GM12878 (cell line): ENCODE measurements at regions not wholly inside any gene's neighbourhood (a gene's known extent, or its start where the extent isn't known, plus 50 kb on each side); places are given as distances from the start of the nearest gene placed in this dataset.

Source experiments
- ATAC-seq: fragments of 200-7000 bp; cut with Tn5 transposase; 3 replicates; pipeline ENCODE4 v1.9.1; 2020; ENCODE audit warnings: mild to moderate bottlenecking, moderate library complexity
- BruUV-seq: library from RNA; stranded (reverse); fragments of 400-500 nt; replicated peaks from 2 replicates; lab custom pipeline; 2021; lab: Mats Ljungman, UMichigan
- CTCF ChIA-PET: fragments of 300-600 bp; sonication (Branson Sonifier 250); formaldehyde crosslinking; extraction: SDS; loops from one replicate; lab custom pipeline; 2021; ENCODE audit warnings: inconsistent platforms; lab: Yijun Ruan, JAX
- POLR2A ChIA-PET: fragments of 350-600 bp; formaldehyde crosslinking; extraction: SDS; loops from one replicate; lab custom pipeline; 2021; ENCODE audit warnings: inconsistent platforms; lab: Charles Lee
- RAD21 ChIA-PET: fragments of 300-600 bp; sonication (Branson Sonifier 250); formaldehyde crosslinking; loops from one replicate; lab custom pipeline; 2023; ENCODE audit warnings: antibody characterized with exemption; ENCODE audit not compliant: unreplicated experiment; lab: Charles Lee
- SMC1A ChIA-PET: fragments of 300-600 bp; sonication (Branson Sonifier 250); formaldehyde crosslinking; loops from one replicate; lab custom pipeline; 2023; ENCODE audit not compliant: unreplicated experiment, uncharacterized antibody; lab: Charles Lee
- DNase-seq: peaks from one replicate; pipeline ENCODE4 v3.0.0-alpha.2; 2011; ENCODE audit warnings: low read depth, low spot score
- FAIRE-seq: peaks from 3 replicates; lab custom pipeline; 2011; peaks lifted over from hg19 to GRCh38; lab: Jason Lieb, UNC
- H2AFZ ChIP-seq: 2 replicates; pipeline ENCODE4 v1.6.0; 2011; ENCODE audit warnings: low read depth, low read length, control low read depth; ENCODE audit not compliant: control insufficient read depth
- H3K27ac ChIP-seq: 2 replicates; pipeline ENCODE4 v1.5.1; 2011; ENCODE audit warnings: control low read depth; ENCODE audit not compliant: control insufficient read depth, insufficient read depth
- H3K27me3 ChIP-seq, 2 experiments: replicated peaks in 1 of 2; 2 replicates each; pipeline versions ENCODE4 v1.6.0 to v1.6.1; 2011; ENCODE audit warnings: low read length in 1 of 2; ENCODE audit not compliant: control insufficient read depth in 2 of 2, insufficient read depth in 2 of 2
- H3K36me3 ChIP-seq, 2 experiments: 2 replicates each; pipeline ENCODE4 v1.5.1; 2011; ENCODE audit warnings: low read length in 1 of 2; ENCODE audit not compliant: control insufficient read depth in 2 of 2, insufficient read depth in 2 of 2
- H3K4me1 ChIP-seq: 2 replicates; pipeline ENCODE4 v1.6.1; 2011; ENCODE audit warnings: mild to moderate bottlenecking, low read length, moderate library complexity, mixed read lengths; ENCODE audit not compliant: control insufficient read depth, insufficient read depth
- H3K4me2 ChIP-seq: 2 replicates; pipeline ENCODE4 v1.6.0; 2011; ENCODE audit warnings: control low read depth; ENCODE audit not compliant: control insufficient read depth, insufficient read depth
- H3K4me3 ChIP-seq: fragments of 200-600 bp; sonication (generic); 2 replicates; pipeline ENCODE4 v1.5.1; 2016
- H3K79me2 ChIP-seq: 2 replicates; pipeline ENCODE4 v1.6.0; 2011; ENCODE audit warnings: low read length; ENCODE audit not compliant: control insufficient read depth, insufficient read depth
- H3K9ac ChIP-seq: 2 replicates; pipeline ENCODE4 v1.8.0; 2011; ENCODE audit warnings: low read length, control low read depth, mixed read lengths; ENCODE audit not compliant: control insufficient read depth, insufficient read depth
- H3K9me3 ChIP-seq: replicated peaks from 3 replicates; pipeline ENCODE4 v1.5.1; 2011; ENCODE audit warnings: mild to moderate bottlenecking, low read length; ENCODE audit not compliant: control insufficient read depth, insufficient read depth
- H4K20me1 ChIP-seq: 2 replicates; pipeline ENCODE4 v1.6.0; 2011; ENCODE audit not compliant: control insufficient read depth, insufficient read depth
- CHD1 ChIP-seq: IDR thresholded peaks from 2 replicates; pipeline ENCODE4 v1.6.1; 2012; ENCODE audit warnings: low read depth, low read length, improper control_type of control experiment
- EP300 ChIP-seq, 2 experiments: fragments of 150-350 bp in 1 of 2; IDR thresholded peaks; 2 replicates each; pipeline ENCODE4 v1.6.1; 2011 to 2012; ENCODE audit warnings: low read depth in 2 of 2, low read length in 2 of 2, borderline replicate concordance in 1 of 2, improper control_type of control experiment in 1 of 2, inconsistent platforms in 1 of 2; ENCODE audit not compliant: control insufficient read depth in 1 of 2
- FOS ChIP-seq: IDR thresholded peaks from 3 replicates; pipeline ENCODE4 v1.6.1; 2011; ENCODE audit warnings: borderline replicate concordance; ENCODE audit not compliant: insufficient read length; ENCODE audit errors: extremely low read depth
- KAT2A ChIP-seq: conservative IDR thresholded peaks from 2 replicates; pipeline ENCODE4 v1.6.1; 2011; ENCODE audit warnings: low read depth, low read length; ENCODE audit not compliant: control insufficient read depth
- MEF2A ChIP-seq: IDR thresholded peaks from 2 replicates; pipeline ENCODE4 v1.6.1; 2011; ENCODE audit warnings: low read depth, mild to moderate bottlenecking, low read length, moderate library complexity; ENCODE audit not compliant: insufficient read depth
- MTA2 ChIP-seq: fragments of 450-650 bp; IDR thresholded peaks from 2 replicates; pipeline ENCODE4 v1.6.1; 2016; ENCODE audit warnings: low read depth, mild to moderate bottlenecking, moderate library complexity
- POLR2AphosphoS5 ChIP-seq: IDR thresholded peaks from 2 replicates; pipeline ENCODE4 v1.6.1; 2011; ENCODE audit warnings: mild to moderate bottlenecking, low read length, inconsistent platforms
- SIN3A ChIP-seq: IDR thresholded peaks from 2 replicates; pipeline ENCODE4 v1.6.1; 2012; ENCODE audit warnings: low read depth, low read length, improper control_type of control experiment
- ZSCAN29 ChIP-seq: fragments of 450-650 bp; IDR thresholded peaks from 2 replicates; pipeline ENCODE4 v1.6.1; 2017; ENCODE audit warnings: mild to moderate bottlenecking, moderate library complexity
- WGBS: methylation state at CpG from one replicate; pipeline ENCODE4 v1.1.6; 2016; ENCODE audit warnings: low lambda C conversion rate; ENCODE audit not compliant: insufficient replicate concordance, insufficient coverage; ENCODE audit errors: missing lambda C conversion rate; 5-methylcytosine and 5-hydroxymethylcytosine counted together
- in situ Hi-C: fragments of 300-500 bp; cut with MboI; formaldehyde crosslinking; loops from 9 replicates; pipeline ENCODE4 v1.14.3; 2018; ENCODE audit warnings: mixed read lengths
- intact Hi-C: fragments of 100-400 bp; cut with micrococcal nuclease; formaldehyde crosslinking; loops from one replicate; pipeline ENCODE4 v1.14.2; 2022; ENCODE audit not compliant: unreplicated experiment
- TF ChIP-seq, protein P1 (sequence below): IDR thresholded peaks from 2 replicates; pipeline ENCODE4 v1.6.1; 2011; ENCODE audit warnings: low read depth, mild to moderate bottlenecking, low read length, moderate library complexity, borderline replicate concordance; ENCODE audit errors: extremely low read depth
- TF ChIP-seq, protein P2 (sequence below): IDR thresholded peaks from 2 replicates; pipeline ENCODE4 v1.6.1; 2012; ENCODE audit warnings: low read depth, low read length, improper control_type of control experiment

DNA sequence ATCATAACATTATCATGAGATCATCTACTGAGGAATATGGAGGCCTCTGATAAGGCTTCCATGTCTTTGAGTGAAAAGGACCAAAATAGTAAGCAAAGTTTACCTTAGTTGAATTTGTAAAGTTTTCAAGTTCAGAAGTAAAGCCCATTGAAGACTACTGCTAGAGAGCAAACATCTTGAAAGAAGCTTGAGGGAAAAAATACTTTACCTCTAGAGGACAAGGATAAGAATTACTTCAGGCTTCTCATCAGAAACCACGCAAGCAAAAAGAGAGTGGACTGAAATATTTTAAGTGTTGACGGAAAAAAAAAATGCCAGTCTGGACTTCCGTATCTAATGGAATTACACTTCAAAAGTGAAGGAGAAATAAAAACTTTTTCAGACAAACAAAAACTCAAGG, 114.3 kb downstream of the MPP7 start:
- SMC1A ChIA-PET: no interaction called here
- ATAC-seq: no peak
- Histone ChIP-seq H3K9ac (no peak overlapping the region), H3K27me3 (no peaks in the 10 kb centered on the region), H4K20me1 (no peaks in the 10 kb centered on the region), H3K27ac (no peak overlapping the region), H3K9me3 (no peaks in the 10 kb centered on the region), H3K4me2 (no peak overlapping the region), H2AFZ (no peak overlapping the region), H3K4me1 (no peaks in the 10 kb centered on the region), H3K79me2 (no peaks in the 10 kb centered on the region), H3K4me3 (no peak overlapping the region), H3K36me3 (no peaks in the 10 kb centered on the region)
- CTCF ChIA-PET: no interaction called here
- WGBS: 94% methylated on average over 3 of the region's 3 CpGs
- BruUV-seq: no TSS peak
- no peak for DNase-seq
- TF ChIP-seq, protein P1, sequence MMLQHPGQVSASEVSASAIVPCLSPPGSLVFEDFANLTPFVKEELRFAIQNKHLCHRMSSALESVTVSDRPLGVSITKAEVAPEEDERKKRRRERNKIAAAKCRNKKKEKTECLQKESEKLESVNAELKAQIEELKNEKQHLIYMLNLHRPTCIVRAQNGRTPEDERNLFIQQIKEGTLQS: no peak
- no peak for TF ChIP-seq MTA2
- TF ChIP-seq CHD1: no peak
- TF ChIP-seq ZSCAN29: no peak
- TF ChIP-seq FOS: no peak
- TF ChIP-seq, protein P2, sequence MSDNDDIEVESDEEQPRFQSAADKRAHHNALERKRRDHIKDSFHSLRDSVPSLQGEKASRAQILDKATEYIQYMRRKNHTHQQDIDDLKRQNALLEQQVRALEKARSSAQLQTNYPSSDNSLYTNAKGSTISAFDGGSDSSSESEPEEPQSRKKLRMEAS: no peak
- no peak for TF ChIP-seq MEF2A
- TF ChIP-seq KAT2A: no peak
- no peak for TF ChIP-seq SIN3A
- no peak for TF ChIP-seq EP300 (IDR thresholded peaks at IDR 0.05; ENCODE audit: borderline replicate concordance in 1 of 2, control insufficient read depth in 1 of 2, low read depth in 2 of 2, low read length in 2 of 2)
- TF ChIP-seq POLR2AphosphoS5: no peak
- intact Hi-C loops (no loop called here), in situ Hi-C loops (loop anchor here (25.0 kb wide), 1 partner anchor 751 kb away; no protein-coding TSS in a partner anchor)
- POLR2A ChIA-PET: no interaction called here
- no peak for FAIRE-seq
- RAD21 ChIA-PET: no interaction called here
